Right atrium auricular region (tissue), 2 donors: ENCODE measurements at regions not wholly inside any gene's neighbourhood (a gene's known extent, or its start where the extent isn't known, plus 50 kb on each side); places are given as distances from the start of the nearest gene placed in this dataset.
A peak's percentile ranks its signal among the peaks of the same experiment; 100 is the strongest.
"Not testable (repeated sequence)": the region's sequence is repeated elsewhere in the genome, so short reads cannot be mapped to it uniquely, and the experiment has no call there.

Source experiments
- DNase-seq: peaks from one replicate; pipeline ENCODE4 v3.0.0-alpha.2; 2019; ENCODE audit warnings: low spot score
- H3K27ac ChIP-seq, 2 donors: fragments of 200-600 bp; sonication (generic); 1 replicate in 1 of 2; 2 replicates in 1 of 2; pipeline ENCODE4 v1.5.1; 2016 to 2019
- H3K27me3 ChIP-seq, 2 donors: fragments of 200-600 bp; sonication (generic); one replicate each; pipeline versions ENCODE4 v1.5.1 to v1.6.0; 2017 to 2019
- H3K36me3 ChIP-seq: fragments of 200-600 bp; sonication (generic); one replicate; pipeline ENCODE4 v1.5.1; 2016
- H3K4me1 ChIP-seq, 2 donors: fragments of 200-600 bp; sonication (generic); one replicate each; pipeline versions ENCODE4 v1.5.1 to v1.6.0; 2017 to 2019
- H3K4me3 ChIP-seq, 2 donors: fragments of 200-600 bp; sonication (generic); 1 replicate in 1 of 2; 2 replicates in 1 of 2; pipeline ENCODE4 v1.5.1; 2017 to 2019; ENCODE audit warnings: mild to moderate bottlenecking in 1 of 2, moderate library complexity in 1 of 2
- H3K9me3 ChIP-seq, 2 donors: fragments of 200-600 bp; sonication (generic); one replicate each; pipeline ENCODE4 v1.5.1; 2019
- TF ChIP-seq, protein P1 (sequence below), 2 donors: fragments of 200-600 bp; sonication (generic); IDR thresholded peaks; one replicate each; pipeline ENCODE4 v1.5.1; 2019; ENCODE audit warnings: antibody characterized with exemption in 2 of 2

DNA sequence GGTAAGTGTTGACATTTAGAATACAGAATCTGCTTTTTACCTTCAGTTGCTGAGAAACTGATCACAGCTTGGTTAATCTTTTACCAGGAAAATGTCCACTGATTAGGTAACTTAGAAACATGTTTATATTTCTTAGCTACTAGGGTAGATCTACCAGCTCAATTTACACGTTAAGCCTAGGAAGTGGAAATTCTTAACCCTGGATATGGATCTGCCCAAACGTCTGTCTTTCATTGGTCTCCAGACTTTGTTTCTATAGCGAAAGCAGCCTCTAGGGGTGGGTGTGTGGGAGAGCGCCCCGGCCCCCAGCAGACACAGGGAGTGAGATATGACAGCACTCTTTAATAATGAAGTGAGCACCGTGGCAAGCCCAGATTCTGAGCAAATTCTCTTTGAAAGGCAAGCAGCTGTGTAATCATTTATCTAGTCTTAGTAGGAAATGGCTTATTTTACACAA lies 141.6 kb upstream of the ZNF608 start:
- no peaks in the 10 kb centered on the region for H3K27me3 ChIP-seq
- peaks cover 0 to 13% of the 10 kb centered on the region in 2 donors for H3K4me1 ChIP-seq
- TF ChIP-seq, protein P1, sequence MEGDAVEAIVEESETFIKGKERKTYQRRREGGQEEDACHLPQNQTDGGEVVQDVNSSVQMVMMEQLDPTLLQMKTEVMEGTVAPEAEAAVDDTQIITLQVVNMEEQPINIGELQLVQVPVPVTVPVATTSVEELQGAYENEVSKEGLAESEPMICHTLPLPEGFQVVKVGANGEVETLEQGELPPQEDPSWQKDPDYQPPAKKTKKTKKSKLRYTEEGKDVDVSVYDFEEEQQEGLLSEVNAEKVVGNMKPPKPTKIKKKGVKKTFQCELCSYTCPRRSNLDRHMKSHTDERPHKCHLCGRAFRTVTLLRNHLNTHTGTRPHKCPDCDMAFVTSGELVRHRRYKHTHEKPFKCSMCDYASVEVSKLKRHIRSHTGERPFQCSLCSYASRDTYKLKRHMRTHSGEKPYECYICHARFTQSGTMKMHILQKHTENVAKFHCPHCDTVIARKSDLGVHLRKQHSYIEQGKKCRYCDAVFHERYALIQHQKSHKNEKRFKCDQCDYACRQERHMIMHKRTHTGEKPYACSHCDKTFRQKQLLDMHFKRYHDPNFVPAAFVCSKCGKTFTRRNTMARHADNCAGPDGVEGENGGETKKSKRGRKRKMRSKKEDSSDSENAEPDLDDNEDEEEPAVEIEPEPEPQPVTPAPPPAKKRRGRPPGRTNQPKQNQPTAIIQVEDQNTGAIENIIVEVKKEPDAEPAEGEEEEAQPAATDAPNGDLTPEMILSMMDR (IDR thresholded peaks at IDR 0.05) = no peak
- no peaks in the 10 kb centered on the region for H3K36me3 ChIP-seq
- H3K27ac ChIP-seq = peak overlapping the region in 1 of 2 donors; percentile 49
- no peak for DNase-seq
- H3K9me3 ChIP-seq = no peaks in the 10 kb centered on the region
- no peak overlapping the region for H3K4me3 ChIP-seq

- peak overlapping the region in 1 of 2 donors; percentile 49 for H3K27ac ChIP-seq
Observed at GRCh38 chr5:124888622-124889485, 142.4 kb upstream of the ZNF608 start.

DNA sequence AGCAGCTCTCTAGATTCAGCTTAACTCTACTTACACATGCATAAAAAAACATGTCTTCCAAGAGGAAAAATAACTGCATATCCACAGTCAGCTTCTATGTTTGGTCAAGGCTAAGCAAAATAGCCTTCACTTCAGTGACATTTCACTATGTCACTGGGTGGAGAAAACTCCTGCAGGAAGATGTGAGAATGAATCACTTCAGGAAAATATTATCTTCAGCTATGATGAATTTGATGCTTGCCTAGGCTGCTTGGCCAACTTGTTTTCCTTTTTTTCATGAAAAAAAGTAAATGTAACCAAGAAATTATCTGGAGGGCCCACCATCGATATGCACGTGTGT lies 143.0 kb upstream of the ZNF608 start:
- no peaks in the 10 kb centered on the region for H3K9me3 ChIP-seq
- TF ChIP-seq, protein P1 (IDR thresholded peaks at IDR 0.05) = no peak
- H3K27me3 ChIP-seq = no peaks in the 10 kb centered on the region
- H3K4me1 ChIP-seq = peaks cover 0 to 13% of the 10 kb centered on the region in 2 donors
- no peak overlapping the region for H3K27ac ChIP-seq
- DNase-seq = no peak
- H3K36me3 ChIP-seq = no peaks in the 10 kb centered on the region
- H3K4me3 ChIP-seq = no peak overlapping the region

More at GRCh38 chr5:124888622-124889485, 142.4 kb upstream of the ZNF608 start:
- no peaks in the 10 kb centered on the region for H3K36me3 ChIP-seq
- no peak for DNase-seq
- H3K9me3 ChIP-seq = no peaks in the 10 kb centered on the region
- TF ChIP-seq, protein P1 (IDR thresholded peaks at IDR 0.05) = no peak
- no peaks in the 10 kb centered on the region for H3K27me3 ChIP-seq
- H3K4me3 ChIP-seq = no peak overlapping the region
- peaks cover 0 to 13% of the 10 kb centered on the region in 2 donors for H3K4me1 ChIP-seq

- H3K9me3 ChIP-seq = no peaks in the 10 kb centered on the region
- peaks cover 0 to 13% of the 10 kb centered on the region in 2 donors for H3K4me1 ChIP-seq
- no peak overlapping the region for H3K4me3 ChIP-seq
- no peaks in the 10 kb centered on the region for H3K27me3 ChIP-seq
- no peak for DNase-seq
- no peak overlapping the region for H3K27ac ChIP-seq
- no peaks in the 10 kb centered on the region for H3K36me3 ChIP-seq
- TF ChIP-seq, protein P1 (IDR thresholded peaks at IDR 0.05) = no peak
Observed at GRCh38 chr5:124889850-124890249, 143.4 kb upstream of the ZNF608 start.

DNA sequence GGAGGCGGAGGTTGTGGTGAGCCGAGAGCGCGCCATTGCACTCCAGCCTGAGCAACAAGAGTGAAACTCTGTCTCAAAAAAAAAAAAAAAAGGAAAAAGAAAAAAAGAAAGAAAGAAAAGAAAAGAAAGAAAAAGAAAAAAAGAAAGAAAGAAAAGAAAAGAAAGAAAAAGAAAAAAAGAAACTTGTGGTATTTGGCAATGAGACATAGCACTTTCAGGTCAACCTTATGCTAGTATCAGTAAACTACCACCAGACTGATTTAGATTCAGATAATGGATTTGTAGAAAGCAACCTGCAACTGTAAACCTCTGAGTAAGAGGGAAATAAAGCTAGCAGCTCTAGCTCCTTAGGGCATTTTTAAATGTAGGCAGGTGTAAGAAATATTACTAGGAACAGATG lies 144.0 kb upstream of the ZNF608 start:
- H3K36me3 ChIP-seq, H3K4me3 ChIP-seq, DNase-seq, H3K27me3 ChIP-seq, H3K9me3 ChIP-seq, H3K27ac ChIP-seq: not testable (repeated sequence)
- H3K4me1 ChIP-seq = peaks cover 0 to 13% of the 10 kb centered on the region in 2 donors

DNA sequence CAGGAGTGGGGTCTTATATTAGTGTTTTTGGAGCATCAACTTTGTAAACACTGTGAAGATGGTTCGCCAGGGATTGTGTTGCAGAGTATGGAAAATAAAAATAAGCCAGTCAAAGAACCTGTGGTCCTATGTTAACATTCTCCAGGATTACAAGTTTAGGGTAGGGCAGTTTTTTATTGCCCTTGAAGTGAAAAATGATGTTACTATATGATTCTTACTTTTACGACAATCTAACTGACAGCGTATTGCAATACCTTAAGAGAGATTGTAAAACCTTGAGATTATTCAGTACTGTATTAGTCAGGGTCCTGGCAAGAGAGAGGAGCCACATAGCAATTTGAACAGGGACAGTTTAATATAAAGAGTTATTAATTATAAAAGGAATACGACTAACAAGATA lies 144.7 kb upstream of the ZNF608 start:
- Histone ChIP-seq H3K9me3 (no peaks in the 10 kb centered on the region), H3K27ac (no peak overlapping the region), H3K36me3 (no peaks in the 10 kb centered on the region), H3K4me3 (no peak overlapping the region), H3K27me3 (no peaks in the 10 kb centered on the region), H3K4me1 (peaks cover 0 to 13% of the 10 kb centered on the region in 2 donors)
- DNase-seq = no peak
- TF ChIP-seq, protein P1 (IDR thresholded peaks at IDR 0.05) = no peak
